ENCODE measurements at regions not wholly inside any gene's neighbourhood (a gene's known extent, or its start where the extent isn't known, plus 50 kb on each side); places are given as distances from the start of the nearest gene placed in this dataset.

DNA sequence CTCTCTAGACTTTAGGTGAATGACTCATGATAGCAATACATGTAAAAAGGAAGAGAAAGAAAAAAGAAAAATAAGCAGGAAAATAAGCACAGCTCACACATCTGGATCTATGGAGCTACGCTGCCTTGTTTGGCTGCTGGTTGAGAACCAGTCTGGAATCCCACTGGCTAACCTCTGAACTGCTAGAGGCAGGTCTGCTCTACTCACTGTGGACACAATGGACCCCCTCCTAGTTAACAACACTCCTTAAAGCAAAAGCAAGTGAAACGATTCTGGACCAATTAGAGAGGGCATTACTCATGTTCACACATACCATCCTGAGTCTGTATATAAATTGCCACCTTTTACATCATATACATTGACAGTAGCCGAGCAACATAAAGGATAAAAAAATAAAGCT lies 383.2 kb upstream of the FLRT2 start:
- Histone ChIP-seq H3K9me2 (ENCODE audit: insufficient read depth) (no peaks in the 10 kb centered on the region), H3K36me3 (ENCODE audit: insufficient read depth) (no peaks in the 10 kb centered on the region), H3F3A (replicated peaks; ENCODE audit: low read depth) (no peaks in the 10 kb centered on the region), H2AFZ (no peak overlapping the region), H3K4me1 (ENCODE audit: insufficient read depth) (no peaks in the 10 kb centered on the region), H3K27ac (ENCODE audit: low read depth) (no peak overlapping the region), H3K27me3 (ENCODE audit: insufficient read depth) (no peaks in the 10 kb centered on the region), H3K79me2 (replicated peaks; ENCODE audit: insufficient read depth) (no peaks in the 10 kb centered on the region), H4K20me1 (replicated peaks; ENCODE audit: insufficient read depth) (no peaks in the 10 kb centered on the region), H3K4me3 (no peak overlapping the region), H3K4me2 (no peak overlapping the region)
- H3K4me3 Mint-ChIP-seq = no peak overlapping the region
- H3K27me3 Mint-ChIP-seq (ENCODE audit: insufficient read depth, low read depth, poor library complexity) = no peaks in the 10 kb centered on the region
- H3K36me3 Mint-ChIP-seq (ENCODE audit: low read depth) = no peaks in the 10 kb centered on the region
- H3K4me1 Mint-ChIP-seq = no peaks in the 10 kb centered on the region
- no peak overlapping the region for H3K27ac Mint-ChIP-seq
- TF ChIP-seq EZH2phosphoT487 (IDR thresholded peaks at IDR 0.05; ENCODE audit: unreplicated experiment) (no peak), JUNB (IDR thresholded peaks at IDR 0.05; ENCODE audit: unreplicated experiment) (no peak)
- no peaks in the 10 kb centered on the region for H3K9me3 Mint-ChIP-seq
- ATAC-seq = no peak
- DNase-seq (ENCODE audit: low spot score) = no peak

DNA sequence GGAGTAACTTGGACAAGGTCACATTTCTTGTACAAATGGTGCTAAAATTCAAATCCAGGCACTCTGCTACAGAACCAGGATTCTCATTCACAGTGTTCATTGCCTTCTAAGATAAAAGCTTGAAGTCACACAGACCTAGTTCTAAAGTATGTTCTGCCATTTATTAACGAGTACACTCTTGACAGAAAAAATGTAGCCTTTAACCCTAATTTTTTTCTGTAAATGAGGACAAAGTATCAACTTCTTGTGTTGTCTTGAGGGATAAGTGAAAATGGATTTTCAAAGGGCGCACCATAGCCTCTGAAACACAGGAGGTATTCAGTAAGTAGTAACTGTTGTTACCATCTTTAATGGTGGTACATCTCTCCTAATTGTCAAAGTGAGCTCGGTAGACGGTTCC lies 379.8 kb upstream of the FLRT2 start:
- Histone ChIP-seq H2AFZ (no peak overlapping the region), H3K27me3 (ENCODE audit: insufficient read depth) (no peaks in the 10 kb centered on the region), H3K4me1 (ENCODE audit: insufficient read depth) (no peaks in the 10 kb centered on the region), H4K20me1 (replicated peaks; ENCODE audit: insufficient read depth) (no peaks in the 10 kb centered on the region), H3K36me3 (ENCODE audit: insufficient read depth) (no peaks in the 10 kb centered on the region), H3K4me3 (no peak overlapping the region), H3K4me2 (no peak overlapping the region), H3K79me2 (replicated peaks; ENCODE audit: insufficient read depth) (no peaks in the 10 kb centered on the region), H3K9me2 (ENCODE audit: insufficient read depth) (no peaks in the 10 kb centered on the region), H3F3A (replicated peaks; ENCODE audit: low read depth) (no peaks in the 10 kb centered on the region), H3K27ac (ENCODE audit: low read depth) (no peak overlapping the region)
- H3K4me3 Mint-ChIP-seq = no peak overlapping the region
- H3K9me3 Mint-ChIP-seq = no peaks in the 10 kb centered on the region
- no peaks in the 10 kb centered on the region for H3K27me3 Mint-ChIP-seq (ENCODE audit: insufficient read depth, low read depth, poor library complexity)
- no peak overlapping the region for H3K27ac Mint-ChIP-seq
- ATAC-seq = no peak
- DNase-seq (ENCODE audit: low spot score) = no peak
- H3K4me1 Mint-ChIP-seq = no peaks in the 10 kb centered on the region
- H3K36me3 Mint-ChIP-seq (ENCODE audit: low read depth) = no peaks in the 10 kb centered on the region
- no peak for TF ChIP-seq STAT1 (IDR thresholded peaks at IDR 0.05; ENCODE audit: unreplicated experiment)
- no peak for TF ChIP-seq JUNB (IDR thresholded peaks at IDR 0.05; ENCODE audit: unreplicated experiment)
- no peak for TF ChIP-seq ZNF331 (CRISPR knock-in tag; IDR thresholded peaks at IDR 0.05; ENCODE audit: low read depth)
- TF ChIP-seq POLR2AphosphoS5 (IDR thresholded peaks at IDR 0.05; ENCODE audit: low read depth) = no peak
- TF ChIP-seq, protein P1, sequence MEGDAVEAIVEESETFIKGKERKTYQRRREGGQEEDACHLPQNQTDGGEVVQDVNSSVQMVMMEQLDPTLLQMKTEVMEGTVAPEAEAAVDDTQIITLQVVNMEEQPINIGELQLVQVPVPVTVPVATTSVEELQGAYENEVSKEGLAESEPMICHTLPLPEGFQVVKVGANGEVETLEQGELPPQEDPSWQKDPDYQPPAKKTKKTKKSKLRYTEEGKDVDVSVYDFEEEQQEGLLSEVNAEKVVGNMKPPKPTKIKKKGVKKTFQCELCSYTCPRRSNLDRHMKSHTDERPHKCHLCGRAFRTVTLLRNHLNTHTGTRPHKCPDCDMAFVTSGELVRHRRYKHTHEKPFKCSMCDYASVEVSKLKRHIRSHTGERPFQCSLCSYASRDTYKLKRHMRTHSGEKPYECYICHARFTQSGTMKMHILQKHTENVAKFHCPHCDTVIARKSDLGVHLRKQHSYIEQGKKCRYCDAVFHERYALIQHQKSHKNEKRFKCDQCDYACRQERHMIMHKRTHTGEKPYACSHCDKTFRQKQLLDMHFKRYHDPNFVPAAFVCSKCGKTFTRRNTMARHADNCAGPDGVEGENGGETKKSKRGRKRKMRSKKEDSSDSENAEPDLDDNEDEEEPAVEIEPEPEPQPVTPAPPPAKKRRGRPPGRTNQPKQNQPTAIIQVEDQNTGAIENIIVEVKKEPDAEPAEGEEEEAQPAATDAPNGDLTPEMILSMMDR (conservative IDR thresholded peaks at IDR 0.05; ENCODE audit: low read depth in 2 of 2) = no peak
- TF ChIP-seq EZH2phosphoT487 (IDR thresholded peaks at IDR 0.05; ENCODE audit: unreplicated experiment) = no peak
- TF ChIP-seq NANOG (IDR thresholded peaks at IDR 0.05; ENCODE audit: borderline replicate concordance) = no peak
- TF ChIP-seq EZH2 (IDR thresholded peaks at IDR 0.05; ENCODE audit: low read depth, unreplicated experiment) = no peak
- no peak for TF ChIP-seq CREB1 (CRISPR knock-in tag; IDR thresholded peaks at IDR 0.05; ENCODE audit: low read depth)
- no peak for TF ChIP-seq ZNF114 (CRISPR knock-in tag; IDR thresholded peaks at IDR 0.05)
- TF ChIP-seq, protein P2, sequence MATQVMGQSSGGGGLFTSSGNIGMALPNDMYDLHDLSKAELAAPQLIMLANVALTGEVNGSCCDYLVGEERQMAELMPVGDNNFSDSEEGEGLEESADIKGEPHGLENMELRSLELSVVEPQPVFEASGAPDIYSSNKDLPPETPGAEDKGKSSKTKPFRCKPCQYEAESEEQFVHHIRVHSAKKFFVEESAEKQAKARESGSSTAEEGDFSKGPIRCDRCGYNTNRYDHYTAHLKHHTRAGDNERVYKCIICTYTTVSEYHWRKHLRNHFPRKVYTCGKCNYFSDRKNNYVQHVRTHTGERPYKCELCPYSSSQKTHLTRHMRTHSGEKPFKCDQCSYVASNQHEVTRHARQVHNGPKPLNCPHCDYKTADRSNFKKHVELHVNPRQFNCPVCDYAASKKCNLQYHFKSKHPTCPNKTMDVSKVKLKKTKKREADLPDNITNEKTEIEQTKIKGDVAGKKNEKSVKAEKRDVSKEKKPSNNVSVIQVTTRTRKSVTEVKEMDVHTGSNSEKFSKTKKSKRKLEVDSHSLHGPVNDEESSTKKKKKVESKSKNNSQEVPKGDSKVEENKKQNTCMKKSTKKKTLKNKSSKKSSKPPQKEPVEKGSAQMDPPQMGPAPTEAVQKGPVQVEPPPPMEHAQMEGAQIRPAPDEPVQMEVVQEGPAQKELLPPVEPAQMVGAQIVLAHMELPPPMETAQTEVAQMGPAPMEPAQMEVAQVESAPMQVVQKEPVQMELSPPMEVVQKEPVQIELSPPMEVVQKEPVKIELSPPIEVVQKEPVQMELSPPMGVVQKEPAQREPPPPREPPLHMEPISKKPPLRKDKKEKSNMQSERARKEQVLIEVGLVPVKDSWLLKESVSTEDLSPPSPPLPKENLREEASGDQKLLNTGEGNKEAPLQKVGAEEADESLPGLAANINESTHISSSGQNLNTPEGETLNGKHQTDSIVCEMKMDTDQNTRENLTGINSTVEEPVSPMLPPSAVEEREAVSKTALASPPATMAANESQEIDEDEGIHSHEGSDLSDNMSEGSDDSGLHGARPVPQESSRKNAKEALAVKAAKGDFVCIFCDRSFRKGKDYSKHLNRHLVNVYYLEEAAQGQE (IDR thresholded peaks at IDR 0.05; ENCODE audit: unreplicated experiment) = no peak
- TF ChIP-seq, protein P3, sequence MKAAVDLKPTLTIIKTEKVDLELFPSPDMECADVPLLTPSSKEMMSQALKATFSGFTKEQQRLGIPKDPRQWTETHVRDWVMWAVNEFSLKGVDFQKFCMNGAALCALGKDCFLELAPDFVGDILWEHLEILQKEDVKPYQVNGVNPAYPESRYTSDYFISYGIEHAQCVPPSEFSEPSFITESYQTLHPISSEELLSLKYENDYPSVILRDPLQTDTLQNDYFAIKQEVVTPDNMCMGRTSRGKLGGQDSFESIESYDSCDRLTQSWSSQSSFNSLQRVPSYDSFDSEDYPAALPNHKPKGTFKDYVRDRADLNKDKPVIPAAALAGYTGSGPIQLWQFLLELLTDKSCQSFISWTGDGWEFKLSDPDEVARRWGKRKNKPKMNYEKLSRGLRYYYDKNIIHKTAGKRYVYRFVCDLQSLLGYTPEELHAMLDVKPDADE (IDR thresholded peaks at IDR 0.05) = no peak

Measured in GM23338 (cell line).